Stomach (tissue), 4 donors: ENCODE measurements at regions not wholly inside any gene's neighbourhood (a gene's known extent, or its start where the extent isn't known, plus 50 kb on each side); places are given as distances from the start of the nearest gene placed in this dataset.

ENCODE experiments used
- CTCF ChIP-seq, 7 experiments: fragments of 450-650 bp in 4 of 7; fragments of 200-600 bp in 3 of 7; sonication (generic) in 3 of 7; IDR thresholded peaks; one replicate each; pipeline ENCODE4 v1.5.1; 2016 to 2019; ENCODE audit warnings: antibody characterized with exemption in 7 of 7, control low read depth in 2 of 7, mild to moderate bottlenecking in 1 of 7
- EP300 ChIP-seq: sonication (generic); formaldehyde crosslinking; IDR thresholded peaks from one replicate; pipeline ENCODE4 v1.6.1; 2017; ENCODE audit warnings: antibody characterized with exemption

DNA sequence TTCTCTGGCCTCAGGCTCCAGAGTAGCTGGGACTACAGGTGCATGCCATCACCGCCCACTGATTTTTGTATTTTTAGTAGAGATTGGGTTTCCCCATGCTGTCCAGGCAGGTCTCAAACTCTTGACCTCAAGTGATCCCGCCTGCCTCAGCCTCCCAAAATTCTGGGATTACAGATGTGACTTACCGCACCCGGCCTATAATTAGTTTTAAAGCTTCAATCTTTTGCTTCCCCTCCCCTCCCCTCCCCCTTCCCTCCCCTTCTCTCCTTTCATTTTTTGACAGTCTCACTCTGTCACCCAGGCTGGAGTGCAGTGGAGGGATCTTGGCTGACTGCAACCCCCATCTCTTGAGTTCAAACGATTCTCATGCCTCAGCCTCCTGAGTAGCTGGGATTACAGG, 433.3 kb upstream of the EDIL3 start:
- TF ChIP-seq CTCF (IDR thresholded peaks at IDR 0.05) (no peak), EP300 (no peak)
